ENCODE measurements at regions not wholly inside any gene's neighbourhood (a gene's known extent, or its start where the extent isn't known, plus 50 kb on each side); places are given as distances from the start of the nearest gene placed in this dataset.

DNA sequence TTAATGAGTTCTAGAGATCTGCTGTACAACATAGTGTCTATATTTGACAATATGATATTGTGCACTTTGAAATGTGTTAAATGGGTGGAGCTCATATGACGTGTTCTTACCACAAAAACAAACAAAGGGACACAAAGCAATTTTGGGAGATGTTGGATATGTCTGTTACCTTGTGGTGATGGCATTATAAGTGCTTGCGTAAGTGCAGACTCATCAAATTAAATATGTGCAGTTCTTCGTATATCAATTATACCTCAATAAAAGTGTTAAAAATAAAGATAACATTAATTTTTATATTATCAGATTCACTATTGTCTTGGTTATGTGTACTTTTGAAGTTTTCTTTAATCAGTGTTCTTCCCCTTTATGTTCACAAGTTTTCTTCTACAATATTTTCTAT is 372.9 kb upstream of the COBL start:
- TF ChIP-seq RCOR1 (IDR thresholded peaks at IDR 0.05; ENCODE audit: insufficient replicate concordance, low read length) (no peak), RAD21 (IDR thresholded peaks at IDR 0.05; ENCODE audit: low read length) (no peak), RFX5 (IDR thresholded peaks at IDR 0.05; ENCODE audit: low read depth, low read length) (no peak), FOS (IDR thresholded peaks at IDR 0.05; ENCODE audit: low read depth, low read length) (no peak), CHD1 (IDR thresholded peaks at IDR 0.05; ENCODE audit: low read depth, low read length) (no peak), CEBPB (IDR thresholded peaks at IDR 0.05; ENCODE audit: low read depth, low read length) (no peak), POLR2A (IDR thresholded peaks at IDR 0.05; ENCODE audit: low read depth, low read length) (no peak)
- TF ChIP-seq, protein P1, sequence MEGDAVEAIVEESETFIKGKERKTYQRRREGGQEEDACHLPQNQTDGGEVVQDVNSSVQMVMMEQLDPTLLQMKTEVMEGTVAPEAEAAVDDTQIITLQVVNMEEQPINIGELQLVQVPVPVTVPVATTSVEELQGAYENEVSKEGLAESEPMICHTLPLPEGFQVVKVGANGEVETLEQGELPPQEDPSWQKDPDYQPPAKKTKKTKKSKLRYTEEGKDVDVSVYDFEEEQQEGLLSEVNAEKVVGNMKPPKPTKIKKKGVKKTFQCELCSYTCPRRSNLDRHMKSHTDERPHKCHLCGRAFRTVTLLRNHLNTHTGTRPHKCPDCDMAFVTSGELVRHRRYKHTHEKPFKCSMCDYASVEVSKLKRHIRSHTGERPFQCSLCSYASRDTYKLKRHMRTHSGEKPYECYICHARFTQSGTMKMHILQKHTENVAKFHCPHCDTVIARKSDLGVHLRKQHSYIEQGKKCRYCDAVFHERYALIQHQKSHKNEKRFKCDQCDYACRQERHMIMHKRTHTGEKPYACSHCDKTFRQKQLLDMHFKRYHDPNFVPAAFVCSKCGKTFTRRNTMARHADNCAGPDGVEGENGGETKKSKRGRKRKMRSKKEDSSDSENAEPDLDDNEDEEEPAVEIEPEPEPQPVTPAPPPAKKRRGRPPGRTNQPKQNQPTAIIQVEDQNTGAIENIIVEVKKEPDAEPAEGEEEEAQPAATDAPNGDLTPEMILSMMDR (conservative IDR thresholded peaks at IDR 0.05; ENCODE audit: low read depth, low read length) = no peak
- TF ChIP-seq, protein P2, sequence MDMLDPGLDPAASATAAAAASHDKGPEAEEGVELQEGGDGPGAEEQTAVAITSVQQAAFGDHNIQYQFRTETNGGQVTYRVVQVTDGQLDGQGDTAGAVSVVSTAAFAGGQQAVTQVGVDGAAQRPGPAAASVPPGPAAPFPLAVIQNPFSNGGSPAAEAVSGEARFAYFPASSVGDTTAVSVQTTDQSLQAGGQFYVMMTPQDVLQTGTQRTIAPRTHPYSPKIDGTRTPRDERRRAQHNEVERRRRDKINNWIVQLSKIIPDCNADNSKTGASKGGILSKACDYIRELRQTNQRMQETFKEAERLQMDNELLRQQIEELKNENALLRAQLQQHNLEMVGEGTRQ (IDR thresholded peaks at IDR 0.05; ENCODE audit: low read depth, low read length) = no peak
